ENCODE measurements at regions not wholly inside any gene's neighbourhood (a gene's known extent, or its start where the extent isn't known, plus 50 kb on each side); places are given as distances from the start of the nearest gene placed in this dataset.

GRCh38 chr16:73354434-73354833 is 306.5 kb upstream of the ZFHX3 start:
- no peak for DNase-seq (ENCODE audit: low spot score in 2 of 2)
- Histone ChIP-seq H3K27me3 (peaks cover 21% of the 10 kb centered on the region), H3K36me3 (no peaks in the 10 kb centered on the region), H3K4me1 (no peaks in the 10 kb centered on the region), H3K4me3 (no peak overlapping the region), H3K9me3 (no peaks in the 10 kb centered on the region), H3K27ac (no peak overlapping the region)
- TF ChIP-seq POLR2A (IDR thresholded peaks at IDR 0.05) (no peak), EP300 (IDR thresholded peaks at IDR 0.05) (no peak), CTCF (IDR thresholded peaks at IDR 0.05) (no peak), POLR2AphosphoS5 (IDR thresholded peaks at IDR 0.05) (no peak)
- 33% methylated on average over 10 of the region's 10 CpGs for WGBS

GRCh38 chr16:73350707-73351452 is 303.0 kb upstream of the ZFHX3 start:
- no peaks in the 10 kb centered on the region for H3K4me1 ChIP-seq
- H3K36me3 ChIP-seq, result no peaks in the 10 kb centered on the region
- TF ChIP-seq CTCF (IDR thresholded peaks at IDR 0.05) (no peak), POLR2A (IDR thresholded peaks at IDR 0.05) (no peak)
- no peak overlapping the region for H3K4me3 ChIP-seq
- H3K27ac ChIP-seq, result no peak overlapping the region
- no peaks in the 10 kb centered on the region for H3K9me3 ChIP-seq
- no peak for DNase-seq (ENCODE audit: low spot score in 2 of 2)
- 95% methylated on average over 18 of the region's 18 CpGs for WGBS
- H3K27me3 ChIP-seq, result peaks cover 20% of the 10 kb centered on the region

- H3K27ac ChIP-seq, result no peak overlapping the region
- H3K36me3 ChIP-seq, result no peaks in the 10 kb centered on the region
- no peak overlapping the region for H3K4me3 ChIP-seq
- H3K9me3 ChIP-seq, result no peaks in the 10 kb centered on the region
- peaks cover 3% of the 10 kb centered on the region for H3K27me3 ChIP-seq
- 83% methylated on average over 7 of the region's 7 CpGs for WGBS
- TF ChIP-seq EP300 (IDR thresholded peaks at IDR 0.05) (no peak), POLR2A (IDR thresholded peaks at IDR 0.05) (no peak), POLR2AphosphoS5 (IDR thresholded peaks at IDR 0.05) (no peak), CTCF (IDR thresholded peaks at IDR 0.05) (no peak)
- no peaks in the 10 kb centered on the region for H3K4me1 ChIP-seq
- DNase-seq (ENCODE audit: low spot score in 2 of 2), result no peak
Measured at GRCh38 chr16:73347500-73348375, 299.8 kb upstream of the ZFHX3 start.

GRCh38 chr16:73339821-73340220 is 291.9 kb upstream of the ZFHX3 start:
- 81% methylated on average over 6 of the region's 6 CpGs for WGBS
- H3K36me3 ChIP-seq, result no peaks in the 10 kb centered on the region
- no peak overlapping the region for H3K27ac ChIP-seq
- H3K4me1 ChIP-seq, result no peaks in the 10 kb centered on the region
- no peak for DNase-seq (ENCODE audit: low spot score in 2 of 2)
- H3K4me3 ChIP-seq, result no peak overlapping the region
- no peaks in the 10 kb centered on the region for H3K9me3 ChIP-seq
- TF ChIP-seq CTCF (IDR thresholded peaks at IDR 0.05) (no peak), POLR2AphosphoS5 (IDR thresholded peaks at IDR 0.05) (no peak), EP300 (IDR thresholded peaks at IDR 0.05) (no peak), POLR2A (IDR thresholded peaks at IDR 0.05) (no peak)
- H3K27me3 ChIP-seq, result no peaks in the 10 kb centered on the region

Measured in suprapubic skin (tissue), 4 donors.